Keratinocyte (primary cell): ENCODE measurements at regions not wholly inside any gene's neighbourhood (a gene's known extent, or its start where the extent isn't known, plus 50 kb on each side); places are given as distances from the start of the nearest gene placed in this dataset.

Experiments used
- DNase-seq: peaks from one replicate; pipeline ENCODE4 v3.0.0-alpha.2; 2011; ENCODE audit warnings: low read depth, missing footprints, low spot score
- FAIRE-seq: peaks from 2 replicates; lab custom pipeline; 2011; peaks lifted over from hg19 to GRCh38; lab: Jason Lieb, UNC
- H2AFZ ChIP-seq: 2 replicates; pipeline ENCODE4 v1.6.0; 2012; ENCODE audit warnings: low read length, control low read depth, inconsistent platforms; ENCODE audit not compliant: control insufficient read depth
- H3K27ac ChIP-seq: 2 replicates; pipeline ENCODE4 v1.5.1; 2011; ENCODE audit warnings: low read length; ENCODE audit not compliant: control insufficient read depth, insufficient read depth
- H3K27me3 ChIP-seq: 3 replicates; pipeline ENCODE4 v1.6.0; 2011; ENCODE audit warnings: low read length; ENCODE audit not compliant: control insufficient read depth, insufficient read depth; ENCODE audit errors: extremely low read depth
- H3K36me3 ChIP-seq, 2 experiments: 2 replicates in 1 of 2; 3 replicates in 1 of 2; pipeline ENCODE4 v1.5.1; 2011; ENCODE audit warnings: low read length in 2 of 2, mild to moderate bottlenecking in 1 of 2; ENCODE audit not compliant: control insufficient read depth in 2 of 2, insufficient read depth in 2 of 2; ENCODE audit errors: extremely low read depth in 1 of 2
- H3K4me1 ChIP-seq: 3 replicates; pipeline ENCODE4 v1.5.1; 2011; ENCODE audit warnings: low read length; ENCODE audit not compliant: control insufficient read depth, insufficient read depth; ENCODE audit errors: extremely low read depth
- H3K4me2 ChIP-seq: 3 replicates; pipeline ENCODE4 v1.6.0; 2011; ENCODE audit warnings: low read depth, low read length; ENCODE audit not compliant: control insufficient read depth, insufficient read depth; ENCODE audit errors: extremely low read depth
- H3K4me3 ChIP-seq, 3 experiments: fragments of 200-600 bp in 1 of 3; sonication (generic) in 1 of 3; 2 replicates in 2 of 3; 3 replicates in 1 of 3; pipeline ENCODE4 v1.5.1; 2011 to 2016; ENCODE audit warnings: low read length in 3 of 3, mild to moderate bottlenecking in 3 of 3, control low read depth in 2 of 3, inconsistent platforms in 1 of 3, low read depth in 1 of 3, mixed read lengths in 1 of 3, mixed run types in 1 of 3, moderate library complexity in 1 of 3; ENCODE audit not compliant: control insufficient read depth in 2 of 3, insufficient read depth in 2 of 3; ENCODE audit errors: extremely low read depth in 1 of 3
- H3K79me2 ChIP-seq: 2 replicates; pipeline ENCODE4 v1.6.0; 2012; ENCODE audit warnings: low read length; ENCODE audit not compliant: control insufficient read depth, insufficient read depth
- H3K9ac ChIP-seq: 3 replicates; pipeline ENCODE4 v1.6.0; 2011; ENCODE audit warnings: low read length; ENCODE audit not compliant: control insufficient read depth, insufficient read depth; ENCODE audit errors: extremely low read depth
- H3K9me1 ChIP-seq: 3 replicates; pipeline ENCODE4 v1.6.0; 2011; ENCODE audit warnings: low read length; ENCODE audit not compliant: control insufficient read depth, insufficient read depth; ENCODE audit errors: extremely low read depth
- H3K9me3 ChIP-seq: 2 replicates; pipeline ENCODE4 v1.5.1; 2012; ENCODE audit warnings: low read depth, low read length; ENCODE audit not compliant: control insufficient read depth
- H4K20me1 ChIP-seq: 3 replicates; pipeline ENCODE4 v1.6.0; 2011; ENCODE audit warnings: low read length; ENCODE audit not compliant: control insufficient read depth, insufficient read depth; ENCODE audit errors: extremely low read depth
- EZH2 ChIP-seq: IDR thresholded peaks from one replicate; pipeline ENCODE4 v1.6.1; 2012; ENCODE audit warnings: inconsistent platforms, mild to moderate bottlenecking, low read length, moderate library complexity
- dilution Hi-C: fragments of 300-500 bp; cut with MboI; formaldehyde crosslinking; loops from one replicate; pipeline ENCODE4 v1.7.0; 2020; ENCODE audit warnings: low sequenced_read_pairs; ENCODE audit not compliant: extremely low pct_ligation_motif_present
- TF ChIP-seq, protein P1 (sequence below), 3 experiments: IDR thresholded peaks in 1 of 3; conservative IDR thresholded peaks in 1 of 3; optimal IDR thresholded peaks in 1 of 3; 2 replicates in 2 of 3; 3 replicates in 1 of 3; pipeline versions ENCODE3 to v1.5.1; 2011; ENCODE audit warnings: low read length in 3 of 3, mild to moderate bottlenecking in 3 of 3, moderate library complexity in 2 of 3, control low read depth in 1 of 3, inconsistent platforms in 1 of 3; ENCODE audit not compliant: insufficient read depth in 2 of 3; ENCODE audit errors: extremely low read depth in 1 of 3

DNA sequence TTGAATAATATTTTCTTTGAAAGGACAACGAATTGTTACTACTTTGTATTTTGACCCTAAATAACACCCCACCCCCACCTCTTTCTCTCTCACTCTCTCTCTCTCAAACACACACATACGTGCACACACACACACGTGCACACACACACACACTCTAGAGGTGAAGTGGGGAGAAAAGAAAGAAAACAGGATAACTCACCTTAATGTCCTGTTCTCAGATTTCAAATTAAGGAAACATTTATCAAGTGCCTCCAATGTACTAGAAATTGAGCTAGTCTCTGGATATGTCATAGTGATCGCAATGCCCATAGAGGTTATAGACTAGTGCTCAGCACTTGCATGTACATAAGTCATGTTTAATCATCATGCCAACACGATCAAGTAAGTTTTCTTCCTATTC, 1483.6 kb upstream of the SEL1L start:
- H3K9me3 ChIP-seq, result no peaks in the 10 kb centered on the region
- dilution Hi-C loops, result no loop called here
- H3K27me3 ChIP-seq, result no peaks in the 10 kb centered on the region
- H3K27ac ChIP-seq, result no peak overlapping the region
- TF ChIP-seq, protein P1, sequence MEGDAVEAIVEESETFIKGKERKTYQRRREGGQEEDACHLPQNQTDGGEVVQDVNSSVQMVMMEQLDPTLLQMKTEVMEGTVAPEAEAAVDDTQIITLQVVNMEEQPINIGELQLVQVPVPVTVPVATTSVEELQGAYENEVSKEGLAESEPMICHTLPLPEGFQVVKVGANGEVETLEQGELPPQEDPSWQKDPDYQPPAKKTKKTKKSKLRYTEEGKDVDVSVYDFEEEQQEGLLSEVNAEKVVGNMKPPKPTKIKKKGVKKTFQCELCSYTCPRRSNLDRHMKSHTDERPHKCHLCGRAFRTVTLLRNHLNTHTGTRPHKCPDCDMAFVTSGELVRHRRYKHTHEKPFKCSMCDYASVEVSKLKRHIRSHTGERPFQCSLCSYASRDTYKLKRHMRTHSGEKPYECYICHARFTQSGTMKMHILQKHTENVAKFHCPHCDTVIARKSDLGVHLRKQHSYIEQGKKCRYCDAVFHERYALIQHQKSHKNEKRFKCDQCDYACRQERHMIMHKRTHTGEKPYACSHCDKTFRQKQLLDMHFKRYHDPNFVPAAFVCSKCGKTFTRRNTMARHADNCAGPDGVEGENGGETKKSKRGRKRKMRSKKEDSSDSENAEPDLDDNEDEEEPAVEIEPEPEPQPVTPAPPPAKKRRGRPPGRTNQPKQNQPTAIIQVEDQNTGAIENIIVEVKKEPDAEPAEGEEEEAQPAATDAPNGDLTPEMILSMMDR (optimal IDR thresholded peaks at IDR 0.05 in 1 of 3, IDR thresholded peaks at IDR 0.05 in 1 of 3, conservative IDR thresholded peaks at IDR 0.05 in 1 of 3; ENCODE audit: extremely low read depth in 1 of 3, insufficient read depth in 2 of 3, low read length in 3 of 3), result no peak
- TF ChIP-seq EZH2, result no peak
- no peak overlapping the region for H3K4me2 ChIP-seq
- no peak overlapping the region for H2AFZ ChIP-seq
- H3K36me3 ChIP-seq, result no peaks in the 10 kb centered on the region
- no peaks in the 10 kb centered on the region for H3K79me2 ChIP-seq
- H3K4me1 ChIP-seq, result no peaks in the 10 kb centered on the region
- no peak overlapping the region for H3K9ac ChIP-seq
- no peaks in the 10 kb centered on the region for H3K9me1 ChIP-seq
- no peaks in the 10 kb centered on the region for H4K20me1 ChIP-seq
- FAIRE-seq (no peak), DNase-seq (no peak)
- no peak overlapping the region for H3K4me3 ChIP-seq

DNA sequence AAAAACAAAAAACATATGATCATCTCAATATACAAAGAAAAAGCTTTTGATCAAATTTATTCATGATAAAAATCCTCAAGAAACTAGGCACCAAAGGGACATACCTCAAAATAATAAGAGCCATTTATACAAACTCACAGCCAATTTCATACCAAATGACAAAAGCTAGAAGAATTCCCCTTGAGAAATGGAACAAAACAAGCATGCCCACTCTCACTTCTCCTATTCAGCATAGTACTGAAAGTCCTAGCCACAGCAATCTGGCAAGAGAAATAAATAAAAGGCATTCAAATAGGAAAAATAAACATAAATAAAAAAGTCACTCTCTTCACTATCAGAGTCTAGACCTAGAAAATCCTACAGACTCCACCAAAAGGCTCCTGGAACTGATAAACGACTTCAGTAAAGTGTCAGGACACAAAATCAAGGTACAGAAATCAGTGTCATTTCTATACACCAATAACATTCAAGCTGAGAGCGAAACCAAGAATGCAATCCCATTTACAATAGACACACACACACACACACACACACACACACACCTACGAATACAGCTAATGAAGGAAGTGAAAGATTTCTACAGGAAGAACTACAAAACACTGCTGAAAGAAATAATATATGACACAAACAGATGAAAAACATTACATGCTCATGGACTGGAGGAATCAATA, 1486.2 kb upstream of the SEL1L start:
- Histone ChIP-seq H4K20me1 (no peaks in the 10 kb centered on the region), H3K36me3 (no peaks in the 10 kb centered on the region), H3K27ac (no peak overlapping the region), H3K4me2 (no peak overlapping the region), H3K4me1 (no peaks in the 10 kb centered on the region), H3K4me3 (no peak overlapping the region), H2AFZ (no peak overlapping the region), H3K9ac (no peak overlapping the region), H3K79me2 (no peaks in the 10 kb centered on the region), H3K9me1 (no peaks in the 10 kb centered on the region), H3K9me3 (no peaks in the 10 kb centered on the region), H3K27me3 (no peaks in the 10 kb centered on the region)
- FAIRE-seq, result no peak
- TF ChIP-seq, protein P1 (optimal IDR thresholded peaks at IDR 0.05 in 1 of 3, IDR thresholded peaks at IDR 0.05 in 1 of 3, conservative IDR thresholded peaks at IDR 0.05 in 1 of 3; ENCODE audit: extremely low read depth in 1 of 3, insufficient read depth in 2 of 3, low read length in 3 of 3), result no peak
- TF ChIP-seq EZH2, result no peak
- DNase-seq, result no peak
- dilution Hi-C loops, result no loop called here
